Retinal pigment epithelial cell (primary cell): ENCODE measurements at regions not wholly inside any gene's neighbourhood (a gene's known extent, or its start where the extent isn't known, plus 50 kb on each side); places are given as distances from the start of the nearest gene placed in this dataset.

Experiments
- DNase-seq: peaks from one replicate; pipeline ENCODE4 v3.0.0-alpha.2; 2010; ENCODE audit warnings: low read depth
- H3K4me3 ChIP-seq: 2 replicates; pipeline ENCODE4 v1.5.1; 2011; ENCODE audit warnings: mild to moderate bottlenecking, low read length, control low read depth, moderate library complexity
- TF ChIP-seq, protein P1 (sequence below): conservative IDR thresholded peaks from 2 replicates; pipeline ENCODE4 v1.5.1; 2011; ENCODE audit warnings: low read depth, low read length, control low read depth, inconsistent platforms

GRCh38 chr16:73355981-73356380 lies 308.1 kb upstream of the ZFHX3 start:
- DNase-seq = no peak
- H3K4me3 ChIP-seq = no peak overlapping the region
- TF ChIP-seq, protein P1, sequence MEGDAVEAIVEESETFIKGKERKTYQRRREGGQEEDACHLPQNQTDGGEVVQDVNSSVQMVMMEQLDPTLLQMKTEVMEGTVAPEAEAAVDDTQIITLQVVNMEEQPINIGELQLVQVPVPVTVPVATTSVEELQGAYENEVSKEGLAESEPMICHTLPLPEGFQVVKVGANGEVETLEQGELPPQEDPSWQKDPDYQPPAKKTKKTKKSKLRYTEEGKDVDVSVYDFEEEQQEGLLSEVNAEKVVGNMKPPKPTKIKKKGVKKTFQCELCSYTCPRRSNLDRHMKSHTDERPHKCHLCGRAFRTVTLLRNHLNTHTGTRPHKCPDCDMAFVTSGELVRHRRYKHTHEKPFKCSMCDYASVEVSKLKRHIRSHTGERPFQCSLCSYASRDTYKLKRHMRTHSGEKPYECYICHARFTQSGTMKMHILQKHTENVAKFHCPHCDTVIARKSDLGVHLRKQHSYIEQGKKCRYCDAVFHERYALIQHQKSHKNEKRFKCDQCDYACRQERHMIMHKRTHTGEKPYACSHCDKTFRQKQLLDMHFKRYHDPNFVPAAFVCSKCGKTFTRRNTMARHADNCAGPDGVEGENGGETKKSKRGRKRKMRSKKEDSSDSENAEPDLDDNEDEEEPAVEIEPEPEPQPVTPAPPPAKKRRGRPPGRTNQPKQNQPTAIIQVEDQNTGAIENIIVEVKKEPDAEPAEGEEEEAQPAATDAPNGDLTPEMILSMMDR = no peak

- TF ChIP-seq, protein P1 = no peak
- no peak for DNase-seq
- no peak overlapping the region for H3K4me3 ChIP-seq
These were observed 306.5 kb upstream of the ZFHX3 start for GRCh38 chr16:73354434-73354833.

DNA sequence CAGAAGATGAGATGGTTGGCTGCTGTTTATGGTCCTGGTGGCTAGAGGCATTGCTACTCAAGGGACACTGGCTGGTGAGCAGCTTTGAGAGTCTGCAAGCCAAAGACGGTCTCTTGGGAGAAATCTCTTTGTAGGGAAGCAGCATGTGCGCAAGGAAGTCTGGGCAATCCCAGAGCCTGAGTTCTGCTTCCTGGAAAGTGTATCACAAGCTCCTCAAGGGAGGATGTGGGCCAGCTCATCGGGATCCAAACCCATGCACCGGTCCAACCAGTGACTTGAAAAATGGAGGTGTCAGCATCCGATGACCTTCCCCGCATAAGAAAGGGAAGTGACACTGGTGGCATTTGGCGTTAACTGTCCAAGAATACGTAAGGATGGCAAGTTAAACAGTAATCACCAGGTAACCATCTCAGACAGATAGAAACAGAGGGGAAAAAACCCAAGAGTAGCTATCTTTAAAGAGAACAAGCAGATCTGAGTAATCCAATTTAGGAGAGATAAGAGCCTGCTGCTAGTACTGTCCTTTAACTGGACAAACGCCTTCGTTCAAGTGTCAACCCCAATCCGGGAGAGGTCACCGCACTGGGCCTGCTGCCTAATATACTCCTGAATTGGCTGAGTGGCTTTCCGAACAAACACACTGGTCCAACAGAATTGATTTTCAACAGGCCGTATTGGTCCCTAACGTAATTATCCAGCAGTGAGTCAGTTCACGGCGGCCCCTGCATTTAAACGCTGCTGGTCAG lies 303.0 kb upstream of the ZFHX3 start:
- DNase-seq = no peak
- H3K4me3 ChIP-seq = no peak overlapping the region
- TF ChIP-seq, protein P1 = no peak

DNA sequence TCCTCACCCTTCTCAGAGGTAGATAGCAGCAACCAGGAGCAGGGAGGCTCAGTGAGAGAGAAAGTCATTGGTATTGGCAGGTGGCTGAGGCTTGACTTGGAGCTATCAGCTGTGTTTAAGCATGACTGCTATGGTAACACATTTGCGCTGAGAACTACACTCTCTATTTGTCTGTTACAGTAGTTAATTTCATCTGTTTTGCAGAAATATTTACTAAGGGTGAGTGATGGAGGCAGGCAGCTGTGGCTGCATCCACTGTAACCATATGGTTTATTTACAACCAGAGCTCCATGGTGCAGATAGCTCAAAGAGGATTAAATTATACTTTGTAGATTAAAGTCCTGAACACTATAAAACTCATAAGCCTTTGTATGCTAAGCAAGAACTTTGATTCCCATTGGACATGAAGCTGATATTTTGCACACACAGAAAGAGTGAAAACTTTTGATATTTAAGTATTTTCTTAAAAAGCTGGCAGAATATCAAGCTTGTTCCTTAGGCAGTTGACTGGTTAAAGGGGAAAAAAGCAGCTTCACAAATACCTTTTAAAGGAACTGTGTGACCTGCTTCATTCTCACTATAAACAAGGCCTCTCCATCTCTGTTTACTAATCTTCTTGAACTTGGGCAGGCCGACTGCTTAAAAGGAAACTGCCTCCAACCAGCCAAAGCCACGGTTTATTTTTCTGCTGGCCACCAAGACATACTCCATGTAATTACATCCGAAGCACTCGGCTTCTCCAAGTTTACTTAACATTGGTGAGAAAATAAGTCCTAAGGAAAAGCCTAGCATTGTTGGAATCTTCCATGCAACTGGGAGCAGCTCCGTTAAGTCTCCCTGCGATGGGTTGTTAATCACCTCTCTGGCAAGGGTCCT lies 299.8 kb upstream of the ZFHX3 start:
- DNase-seq = no peak
- H3K4me3 ChIP-seq = no peak overlapping the region
- TF ChIP-seq, protein P1 = no peak

DNA sequence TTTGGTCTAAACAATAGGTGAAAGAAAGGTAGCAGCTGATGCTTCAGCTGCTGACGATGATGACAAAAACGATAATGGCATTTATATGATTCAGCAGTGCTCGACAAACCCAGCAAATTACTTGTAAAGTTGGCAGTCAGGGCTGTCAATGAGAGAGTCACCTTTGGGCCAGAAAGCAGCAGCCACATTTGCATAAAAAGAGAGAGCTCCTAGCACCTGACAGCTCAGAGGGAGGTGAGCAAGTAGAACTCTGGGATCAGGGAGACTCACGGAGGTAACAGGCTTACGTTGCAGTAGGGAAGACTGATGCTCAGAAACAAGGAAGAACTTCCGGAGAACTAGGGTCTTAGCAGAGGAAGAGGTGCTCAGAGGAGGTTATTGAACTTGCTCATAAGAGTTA lies 291.9 kb upstream of the ZFHX3 start:
- no peak overlapping the region for H3K4me3 ChIP-seq
- no peak for DNase-seq
- TF ChIP-seq, protein P1 = no peak

DNA sequence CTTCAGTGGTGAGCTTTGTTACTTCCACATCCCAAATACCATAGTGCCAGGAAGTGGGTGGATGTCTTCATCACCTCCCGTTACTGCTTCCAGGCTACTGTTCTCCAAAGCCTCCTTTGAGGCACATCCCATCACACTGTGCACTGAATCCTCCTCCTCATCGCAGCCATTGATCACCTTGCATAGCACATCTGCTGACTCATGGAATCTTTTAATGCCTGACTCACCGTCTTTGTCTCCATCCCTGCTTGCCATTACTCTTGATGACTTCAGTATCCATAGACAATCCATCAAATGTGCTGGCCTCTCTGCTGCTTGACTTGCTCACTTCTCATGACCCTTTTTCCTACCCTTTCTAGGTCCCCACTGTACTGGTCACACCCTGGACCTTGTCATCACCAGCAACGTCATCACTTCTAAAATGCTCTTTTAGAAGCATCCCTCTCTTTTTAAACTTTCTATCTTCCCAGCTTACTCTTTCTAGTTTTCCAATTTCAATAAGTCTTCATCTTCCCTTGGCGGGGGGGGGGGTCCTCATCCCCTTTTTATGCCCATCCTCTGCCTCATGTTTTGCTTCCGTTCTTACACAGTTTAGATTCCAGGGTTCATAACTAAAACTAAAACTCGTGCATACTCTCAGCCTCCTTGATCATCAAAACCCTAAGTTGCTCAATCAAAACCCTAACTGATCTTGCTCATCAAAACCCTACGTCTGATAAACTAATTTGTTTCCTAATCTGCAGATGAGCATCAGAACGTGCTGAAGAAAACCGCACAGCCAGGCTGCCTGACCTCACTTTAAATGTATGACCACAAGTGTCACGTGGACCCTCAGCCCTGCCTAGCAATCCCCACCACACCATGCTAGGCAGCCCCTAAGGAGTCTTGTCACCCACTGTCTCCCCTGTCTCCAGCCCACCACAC lies 289.7 kb upstream of the ZFHX3 start:
- no peak overlapping the region for H3K4me3 ChIP-seq
- TF ChIP-seq, protein P1 = no peak
- no peak for DNase-seq
